ENCODE measurements at regions not wholly inside any gene's neighbourhood (a gene's known extent, or its start where the extent isn't known, plus 50 kb on each side); places are given as distances from the start of the nearest gene placed in this dataset.

GRCh38 chr19:31907661-31908060, 437.7 kb upstream of the ZNF507 start:
- TF ChIP-seq, protein P1, sequence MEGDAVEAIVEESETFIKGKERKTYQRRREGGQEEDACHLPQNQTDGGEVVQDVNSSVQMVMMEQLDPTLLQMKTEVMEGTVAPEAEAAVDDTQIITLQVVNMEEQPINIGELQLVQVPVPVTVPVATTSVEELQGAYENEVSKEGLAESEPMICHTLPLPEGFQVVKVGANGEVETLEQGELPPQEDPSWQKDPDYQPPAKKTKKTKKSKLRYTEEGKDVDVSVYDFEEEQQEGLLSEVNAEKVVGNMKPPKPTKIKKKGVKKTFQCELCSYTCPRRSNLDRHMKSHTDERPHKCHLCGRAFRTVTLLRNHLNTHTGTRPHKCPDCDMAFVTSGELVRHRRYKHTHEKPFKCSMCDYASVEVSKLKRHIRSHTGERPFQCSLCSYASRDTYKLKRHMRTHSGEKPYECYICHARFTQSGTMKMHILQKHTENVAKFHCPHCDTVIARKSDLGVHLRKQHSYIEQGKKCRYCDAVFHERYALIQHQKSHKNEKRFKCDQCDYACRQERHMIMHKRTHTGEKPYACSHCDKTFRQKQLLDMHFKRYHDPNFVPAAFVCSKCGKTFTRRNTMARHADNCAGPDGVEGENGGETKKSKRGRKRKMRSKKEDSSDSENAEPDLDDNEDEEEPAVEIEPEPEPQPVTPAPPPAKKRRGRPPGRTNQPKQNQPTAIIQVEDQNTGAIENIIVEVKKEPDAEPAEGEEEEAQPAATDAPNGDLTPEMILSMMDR (IDR thresholded peaks at IDR 0.05) = no peak
- TF ChIP-seq CHD2 (IDR thresholded peaks at IDR 0.05; ENCODE audit: low read length, partially characterized antibody) = no peak
- TF ChIP-seq GATA3 (IDR thresholded peaks at IDR 0.05; ENCODE audit: borderline replicate concordance) = no peak
- TF ChIP-seq RAD21 (conservative IDR thresholded peaks at IDR 0.05 in 1 of 2, IDR thresholded peaks at IDR 0.05 in 1 of 2) = no peak
- TF ChIP-seq, protein P2, sequence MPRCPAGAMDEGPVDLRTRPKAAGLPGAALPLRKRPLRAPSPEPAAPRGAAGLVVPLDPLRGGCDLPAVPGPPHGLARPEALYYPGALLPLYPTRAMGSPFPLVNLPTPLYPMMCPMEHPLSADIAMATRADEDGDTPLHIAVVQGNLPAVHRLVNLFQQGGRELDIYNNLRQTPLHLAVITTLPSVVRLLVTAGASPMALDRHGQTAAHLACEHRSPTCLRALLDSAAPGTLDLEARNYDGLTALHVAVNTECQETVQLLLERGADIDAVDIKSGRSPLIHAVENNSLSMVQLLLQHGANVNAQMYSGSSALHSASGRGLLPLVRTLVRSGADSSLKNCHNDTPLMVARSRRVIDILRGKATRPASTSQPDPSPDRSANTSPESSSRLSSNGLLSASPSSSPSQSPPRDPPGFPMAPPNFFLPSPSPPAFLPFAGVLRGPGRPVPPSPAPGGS (IDR thresholded peaks at IDR 0.05) = no peak
- no peak for TF ChIP-seq POLR2AphosphoS2 (conservative IDR thresholded peaks at IDR 0.05; ENCODE audit: low read length)
- TF ChIP-seq, protein P3, sequence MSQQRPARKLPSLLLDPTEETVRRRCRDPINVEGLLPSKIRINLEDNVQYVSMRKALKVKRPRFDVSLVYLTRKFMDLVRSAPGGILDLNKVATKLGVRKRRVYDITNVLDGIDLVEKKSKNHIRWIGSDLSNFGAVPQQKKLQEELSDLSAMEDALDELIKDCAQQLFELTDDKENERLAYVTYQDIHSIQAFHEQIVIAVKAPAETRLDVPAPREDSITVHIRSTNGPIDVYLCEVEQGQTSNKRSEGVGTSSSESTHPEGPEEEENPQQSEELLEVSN (IDR thresholded peaks at IDR 0.05; ENCODE audit: borderline replicate concordance, low read depth) = no peak
- no peak for TF ChIP-seq RNF2 (IDR thresholded peaks at IDR 0.05; ENCODE audit: borderline replicate concordance, low read depth)
- no peak for TF ChIP-seq NFE2L2 (conservative IDR thresholded peaks at IDR 0.05; ENCODE audit: low read length)
- TF ChIP-seq POLR2A (IDR thresholded peaks at IDR 0.05; ENCODE audit: low read length) = no peak

All from A549 (cell line).